ENCODE measurements at regions not wholly inside any gene's neighbourhood (a gene's known extent, or its start where the extent isn't known, plus 50 kb on each side); places are given as distances from the start of the nearest gene placed in this dataset.

- TF ChIP-seq, protein P1, sequence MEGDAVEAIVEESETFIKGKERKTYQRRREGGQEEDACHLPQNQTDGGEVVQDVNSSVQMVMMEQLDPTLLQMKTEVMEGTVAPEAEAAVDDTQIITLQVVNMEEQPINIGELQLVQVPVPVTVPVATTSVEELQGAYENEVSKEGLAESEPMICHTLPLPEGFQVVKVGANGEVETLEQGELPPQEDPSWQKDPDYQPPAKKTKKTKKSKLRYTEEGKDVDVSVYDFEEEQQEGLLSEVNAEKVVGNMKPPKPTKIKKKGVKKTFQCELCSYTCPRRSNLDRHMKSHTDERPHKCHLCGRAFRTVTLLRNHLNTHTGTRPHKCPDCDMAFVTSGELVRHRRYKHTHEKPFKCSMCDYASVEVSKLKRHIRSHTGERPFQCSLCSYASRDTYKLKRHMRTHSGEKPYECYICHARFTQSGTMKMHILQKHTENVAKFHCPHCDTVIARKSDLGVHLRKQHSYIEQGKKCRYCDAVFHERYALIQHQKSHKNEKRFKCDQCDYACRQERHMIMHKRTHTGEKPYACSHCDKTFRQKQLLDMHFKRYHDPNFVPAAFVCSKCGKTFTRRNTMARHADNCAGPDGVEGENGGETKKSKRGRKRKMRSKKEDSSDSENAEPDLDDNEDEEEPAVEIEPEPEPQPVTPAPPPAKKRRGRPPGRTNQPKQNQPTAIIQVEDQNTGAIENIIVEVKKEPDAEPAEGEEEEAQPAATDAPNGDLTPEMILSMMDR (IDR thresholded peaks at IDR 0.05; ENCODE audit: insufficient read depth, low read length, severe bottlenecking): no peak
- no peak for FAIRE-seq
- no peaks in the 10 kb centered on the region for H3K36me3 ChIP-seq (ENCODE audit: control insufficient read depth, insufficient read depth, low read length)
Measured at GRCh38 chr10:59578741-59579140, 130.9 kb downstream of the SLC16A9 start.

GRCh38 chr10:59577984-59578383 is 131.7 kb downstream of the SLC16A9 start:
- TF ChIP-seq, protein P1 (IDR thresholded peaks at IDR 0.05; ENCODE audit: insufficient read depth, low read length, severe bottlenecking): no peak
- FAIRE-seq (no peak), DNase-seq (ENCODE audit: low read depth) (no peak)
- Histone ChIP-seq H3K27me3 (ENCODE audit: control insufficient read depth, insufficient read depth, low read length) (no peaks in the 10 kb centered on the region), H3K4me3 (ENCODE audit: low read depth, low read length) (no peak overlapping the region), H3K36me3 (ENCODE audit: control insufficient read depth, insufficient read depth, low read length) (no peaks in the 10 kb centered on the region)

More at GRCh38 chr10:59578741-59579140, 130.9 kb downstream of the SLC16A9 start:
- DNase-seq (ENCODE audit: low read depth): no peak
- Histone ChIP-seq H3K4me3 (ENCODE audit: low read depth, low read length) (no peak overlapping the region), H3K27me3 (ENCODE audit: control insufficient read depth, insufficient read depth, low read length) (no peaks in the 10 kb centered on the region)

DNA sequence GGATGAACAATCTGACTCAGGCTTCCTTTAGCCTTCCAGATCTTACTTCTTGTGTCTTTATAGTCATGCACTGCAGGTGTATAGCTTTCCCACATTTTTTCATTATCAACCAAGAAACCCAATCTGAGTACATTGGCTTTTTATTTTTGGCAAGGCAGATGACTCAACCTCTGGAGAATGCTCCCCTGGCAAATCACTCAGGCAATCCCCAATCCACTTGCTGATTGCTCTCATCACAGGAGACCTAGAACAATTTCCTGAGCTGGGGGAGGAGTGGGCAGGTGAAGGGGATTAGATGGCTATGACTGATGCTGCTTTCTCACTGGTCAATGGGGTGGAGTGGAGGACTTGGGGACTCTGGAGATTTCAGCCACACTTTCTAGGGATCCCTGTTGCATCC is 134.4 kb downstream of the SLC16A9 start:
- no peak for FAIRE-seq
- H3K36me3 ChIP-seq (ENCODE audit: control insufficient read depth, insufficient read depth, low read length): no peaks in the 10 kb centered on the region
- H3K4me3 ChIP-seq (ENCODE audit: low read depth, low read length): no peak overlapping the region
- TF ChIP-seq, protein P1 (IDR thresholded peaks at IDR 0.05; ENCODE audit: insufficient read depth, low read length, severe bottlenecking): no peak
- peak; percentile 16 for DNase-seq (ENCODE audit: low read depth)
- H3K27me3 ChIP-seq (ENCODE audit: control insufficient read depth, insufficient read depth, low read length): no peaks in the 10 kb centered on the region

- FAIRE-seq: no peak
- H3K27me3 ChIP-seq (ENCODE audit: control insufficient read depth, insufficient read depth, low read length): no peaks in the 10 kb centered on the region
- TF ChIP-seq, protein P1 (IDR thresholded peaks at IDR 0.05; ENCODE audit: insufficient read depth, low read length, severe bottlenecking): no peak
- H3K4me3 ChIP-seq (ENCODE audit: low read depth, low read length): no peak overlapping the region
- no peaks in the 10 kb centered on the region for H3K36me3 ChIP-seq (ENCODE audit: control insufficient read depth, insufficient read depth, low read length)
- DNase-seq (ENCODE audit: low read depth): no peak
Measured at GRCh38 chr10:59563531-59563930, 146.1 kb downstream of the SLC16A9 start.

- peaks cover 2% of the 10 kb centered on the region for H3K27me3 ChIP-seq (ENCODE audit: control insufficient read depth, insufficient read depth, low read length)
- DNase-seq (ENCODE audit: low read depth): no peak
- H3K4me3 ChIP-seq (ENCODE audit: low read depth, low read length): no peak overlapping the region
- no peak for FAIRE-seq
- TF ChIP-seq, protein P1 (IDR thresholded peaks at IDR 0.05; ENCODE audit: insufficient read depth, low read length, severe bottlenecking): no peak
- no peaks in the 10 kb centered on the region for H3K36me3 ChIP-seq (ENCODE audit: control insufficient read depth, insufficient read depth, low read length)
Measured at GRCh38 chr10:59562126-59562525, 147.5 kb downstream of the SLC16A9 start.

- H3K36me3 ChIP-seq (ENCODE audit: control insufficient read depth, insufficient read depth, low read length): no peaks in the 10 kb centered on the region
- FAIRE-seq (no peak), DNase-seq (ENCODE audit: low read depth) (peak; percentile 35)
- no peak overlapping the region for H3K4me3 ChIP-seq (ENCODE audit: low read depth, low read length)
- TF ChIP-seq, protein P1 (IDR thresholded peaks at IDR 0.05; ENCODE audit: insufficient read depth, low read length, severe bottlenecking): no peak
- H3K27me3 ChIP-seq (ENCODE audit: control insufficient read depth, insufficient read depth, low read length): peaks cover 2% of the 10 kb centered on the region
Measured at GRCh38 chr10:59561477-59562121, 148.1 kb downstream of the SLC16A9 start.
